Adrenal gland (tissue), 9 donors: ENCODE measurements at regions not wholly inside any gene's neighbourhood (a gene's known extent, or its start where the extent isn't known, plus 50 kb on each side); places are given as distances from the start of the nearest gene placed in this dataset.

ENCODE experiments used
- DNase-seq, 7 donors: peaks; one replicate each; pipeline ENCODE4 v3.0.0-alpha.2; 2019 to 2020
- H3K27ac ChIP-seq, 5 donors: fragments of 200-600 bp; sonication (generic) in 4 of 5; 1 replicate in 3 of 5; 2 replicates in 2 of 5; pipeline versions ENCODE4 v1.5.1 to v1.8.0; 2016 to 2020; ENCODE audit warnings: mild to moderate bottlenecking in 1 of 5
- H3K27me3 ChIP-seq: fragments of 200-600 bp; 2 replicates; pipeline ENCODE4 v1.8.0; 2021
- H3K36me3 ChIP-seq, 2 donors: fragments of 200-600 bp; replicated peaks in 1 of 2; 1 replicate in 1 of 2; 2 replicates in 1 of 2; pipeline versions ENCODE4 v1.5.1 to v1.8.0; 2018 to 2022
- H3K4me1 ChIP-seq, 2 donors: fragments of 200-600 bp; replicated peaks in 1 of 2; 1 replicate in 1 of 2; 2 replicates in 1 of 2; pipeline versions ENCODE4 v1.5.1 to v1.8.0; 2018 to 2021
- H3K4me3 ChIP-seq, 4 donors: fragments of 200-600 bp; sonication (generic) in 3 of 4; one replicate each; pipeline ENCODE4 v1.5.1; 2016 to 2018
- H3K9me3 ChIP-seq, 3 donors: fragments of 200-600 bp; sonication (generic) in 1 of 3; replicated peaks in 1 of 3; 1 replicate in 2 of 3; 2 replicates in 1 of 3; pipeline versions ENCODE4 v1.5.1 to v1.8.0; 2016 to 2021
- POLR2A ChIP-seq, 2 donors: fragments of 450-650 bp; IDR thresholded peaks; one replicate each; pipeline ENCODE4 v1.6.1; 2017; ENCODE audit warnings: antibody characterized with exemption in 2 of 2, mild to moderate bottlenecking in 2 of 2, moderate library complexity in 1 of 2
- WGBS, 4 donors: extraction: QIAGEN DNeasy Blood & Tissue Kit in 2 of 4; methylation state at CpG; one replicate each; pipeline versions ENCODE4 v1.1.5 to v1.1.7; 2013 to 2017; 5-methylcytosine and 5-hydroxymethylcytosine counted together
- intact Hi-C, 2 donors: fragments of 100-400 bp; cut with DNase I; formaldehyde crosslinking; loops; one replicate each; pipeline versions ENCODE4 v1.14.1 to v1.15.0; 2022 to 2023
- TF ChIP-seq, protein P1 (sequence below), 6 experiments: fragments of 450-650 bp in 4 of 6; fragments of 200-600 bp in 2 of 6; sonication (generic) in 1 of 6; IDR thresholded peaks; 1 replicate in 5 of 6; 2 replicates in 1 of 6; pipeline versions ENCODE4 v1.5.1 to v1.8.0; 2016 to 2021; ENCODE audit warnings: antibody characterized with exemption in 6 of 6, mild to moderate bottlenecking in 2 of 6, moderate library complexity in 1 of 6
- donor health status: healthy with polysubstance abuse.
- donor health status: Bipolar disorder and iron deficiency.
- donor health status: DM: yes; HTN: yes; CAD: no.
- donor health status: DM: no; HTN: no; CAD: no.
- donor health status: DM: no; HTN: no; CAD: no.

GRCh38 chr9:115951977-115952376 lies 201.6 kb upstream of the PAPPA start:
- Histone ChIP-seq H3K36me3 (no peaks in the 10 kb centered on the region), H3K27me3 (no peaks in the 10 kb centered on the region), H3K4me3 (no peak overlapping the region), H3K27ac (peak overlapping the region in 1 of 5 donors; percentile 45), H3K9me3 (no peaks in the 10 kb centered on the region), H3K4me1 (no peaks in the 10 kb centered on the region)
- TF ChIP-seq, protein P1, sequence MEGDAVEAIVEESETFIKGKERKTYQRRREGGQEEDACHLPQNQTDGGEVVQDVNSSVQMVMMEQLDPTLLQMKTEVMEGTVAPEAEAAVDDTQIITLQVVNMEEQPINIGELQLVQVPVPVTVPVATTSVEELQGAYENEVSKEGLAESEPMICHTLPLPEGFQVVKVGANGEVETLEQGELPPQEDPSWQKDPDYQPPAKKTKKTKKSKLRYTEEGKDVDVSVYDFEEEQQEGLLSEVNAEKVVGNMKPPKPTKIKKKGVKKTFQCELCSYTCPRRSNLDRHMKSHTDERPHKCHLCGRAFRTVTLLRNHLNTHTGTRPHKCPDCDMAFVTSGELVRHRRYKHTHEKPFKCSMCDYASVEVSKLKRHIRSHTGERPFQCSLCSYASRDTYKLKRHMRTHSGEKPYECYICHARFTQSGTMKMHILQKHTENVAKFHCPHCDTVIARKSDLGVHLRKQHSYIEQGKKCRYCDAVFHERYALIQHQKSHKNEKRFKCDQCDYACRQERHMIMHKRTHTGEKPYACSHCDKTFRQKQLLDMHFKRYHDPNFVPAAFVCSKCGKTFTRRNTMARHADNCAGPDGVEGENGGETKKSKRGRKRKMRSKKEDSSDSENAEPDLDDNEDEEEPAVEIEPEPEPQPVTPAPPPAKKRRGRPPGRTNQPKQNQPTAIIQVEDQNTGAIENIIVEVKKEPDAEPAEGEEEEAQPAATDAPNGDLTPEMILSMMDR (IDR thresholded peaks at IDR 0.05): no peak
- TF ChIP-seq POLR2A (IDR thresholded peaks at IDR 0.05): no peak
- no peak for DNase-seq
- intact Hi-C loops: no loop called here
- WGBS, 4 donors: 57 to 64% (median 60%) methylated on average over 4 of the region's 4 CpGs

- intact Hi-C loops: no loop called here
- Histone ChIP-seq H3K4me1 (no peaks in the 10 kb centered on the region), H3K27ac (peak overlapping the region in 2 of 5 donors; percentile 24 to 45), H3K36me3 (no peaks in the 10 kb centered on the region), H3K4me3 (no peak overlapping the region), H3K9me3 (no peaks in the 10 kb centered on the region), H3K27me3 (no peaks in the 10 kb centered on the region)
- 49 to 59% (median 54%) methylated on average over 4 of the region's 4 CpGs for WGBS, 4 donors
- no peak for TF ChIP-seq POLR2A (IDR thresholded peaks at IDR 0.05)
- TF ChIP-seq, protein P1 (IDR thresholded peaks at IDR 0.05): no peak
- no peak for DNase-seq
These were observed 200.9 kb upstream of the PAPPA start for GRCh38 chr9:115952430-115953292.

DNA sequence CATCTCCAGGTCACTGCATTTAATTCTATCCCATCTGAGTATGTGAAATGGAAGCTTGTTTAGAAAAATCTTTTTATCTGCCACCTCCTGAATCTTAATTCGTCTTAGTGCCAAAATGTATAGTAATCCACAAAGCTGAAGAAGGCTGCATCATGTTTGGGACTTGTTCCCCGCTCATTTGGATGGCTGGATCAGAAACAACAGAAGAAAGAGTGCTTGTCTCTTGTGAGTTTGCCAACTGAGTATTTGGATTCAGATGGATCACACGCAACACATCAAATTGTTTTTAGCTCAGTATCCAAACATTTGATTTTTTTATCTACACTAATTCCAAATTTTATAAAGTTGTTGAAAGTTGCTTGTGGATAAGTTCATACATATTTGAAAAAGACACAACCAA lies 197.2 kb upstream of the PAPPA start:
- Histone ChIP-seq H3K27me3 (no peaks in the 10 kb centered on the region), H3K27ac (no peak overlapping the region), H3K36me3 (no peaks in the 10 kb centered on the region), H3K4me3 (no peak overlapping the region), H3K9me3 (no peaks in the 10 kb centered on the region), H3K4me1 (no peaks in the 10 kb centered on the region)
- no peak for DNase-seq
- WGBS, 4 donors: 57 to 77% (median 75%) methylated on average over 3 of the region's 3 CpGs
- no peak for TF ChIP-seq POLR2A (IDR thresholded peaks at IDR 0.05)
- TF ChIP-seq, protein P1 (IDR thresholded peaks at IDR 0.05): no peak
- intact Hi-C loops: no loop called here

DNA sequence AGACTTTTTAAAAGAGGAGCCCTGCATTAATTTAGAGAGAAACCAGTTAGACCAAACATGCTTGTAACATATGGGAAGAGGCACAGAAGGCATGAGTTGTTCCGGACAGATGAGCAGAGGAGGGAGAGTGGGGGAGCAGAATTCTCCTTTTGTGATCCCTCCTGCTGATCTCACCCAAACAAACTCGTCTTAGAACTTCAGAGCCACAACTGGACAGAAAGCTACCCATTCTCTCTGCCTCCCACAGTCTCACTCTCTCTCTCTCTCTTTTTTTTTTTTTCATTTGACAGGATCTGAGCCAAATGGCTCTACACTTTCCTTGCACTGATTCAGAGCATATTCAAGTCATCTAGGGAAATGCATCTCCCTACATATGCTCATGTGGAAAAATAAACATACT lies 196.0 kb upstream of the PAPPA start:
- WGBS, 4 donors: 52 to 58% (median 56%) methylated on average over 2 of the region's 2 CpGs
- no peak for DNase-seq
- Histone ChIP-seq H3K4me1 (no peaks in the 10 kb centered on the region), H3K36me3 (no peaks in the 10 kb centered on the region), H3K27me3 (no peaks in the 10 kb centered on the region), H3K27ac (no peak overlapping the region), H3K9me3 (no peaks in the 10 kb centered on the region), H3K4me3 (no peak overlapping the region)
- intact Hi-C loops: no loop called here
- no peak for TF ChIP-seq POLR2A (IDR thresholded peaks at IDR 0.05)
- TF ChIP-seq, protein P1 (IDR thresholded peaks at IDR 0.05): no peak
